WERI-Rb-1 (cell line): ENCODE measurements at regions not wholly inside any gene's neighbourhood (a gene's known extent, or its start where the extent isn't known, plus 50 kb on each side); places are given as distances from the start of the nearest gene placed in this dataset.

Source experiments
- DNase-seq: peaks from one replicate; pipeline ENCODE4 v3.0.0-alpha.2; 2020
- H3K27ac ChIP-seq: fragments of 250-450 bp; sonication (Bioruptor Pico); 2 replicates; pipeline ENCODE4 v1.5.1; 2020; ENCODE audit warnings: mild to moderate bottlenecking, moderate library complexity
- H3K27me3 ChIP-seq: fragments of 250-450 bp; sonication (Bioruptor Pico); 2 replicates; pipeline ENCODE4 v1.5.1; 2021; ENCODE audit warnings: mild to moderate bottlenecking, low read depth, moderate library complexity; ENCODE audit not compliant: insufficient read depth, severe bottlenecking
- H3K36me3 ChIP-seq: fragments of 250-450 bp; sonication (Bioruptor Pico); 2 replicates; pipeline ENCODE4 v1.5.1; 2020; ENCODE audit warnings: mild to moderate bottlenecking, moderate library complexity
- H3K4me3 ChIP-seq: 2 replicates; pipeline ENCODE4 v1.5.1; 2011; ENCODE audit warnings: low read depth, mild to moderate bottlenecking, control low read depth, low read length
- H3K9me3 ChIP-seq: fragments of 250-450 bp; sonication (Bioruptor Pico); 2 replicates; pipeline ENCODE4 v1.5.1; 2021; ENCODE audit warnings: mild to moderate bottlenecking, moderate library complexity; ENCODE audit not compliant: severe bottlenecking
- CTCF ChIP-seq: IDR thresholded peaks from 2 replicates; pipeline ENCODE4 v1.5.1; 2011; ENCODE audit warnings: low read depth, mild to moderate bottlenecking, control low read depth, inconsistent platforms, low read length

GRCh38 chr2:64356906-64357305, 97.1 kb upstream of the LGALSL start:
- TF ChIP-seq CTCF = no peak
- Histone ChIP-seq H3K27me3 (no peaks in the 10 kb centered on the region), H3K27ac (no peak overlapping the region), H3K4me3 (no peak overlapping the region), H3K9me3 (peaks cover 11% of the 10 kb centered on the region), H3K36me3 (no peaks in the 10 kb centered on the region)
- DNase-seq = no peak

- DNase-seq = no peak
- TF ChIP-seq CTCF = no peak
- no peaks in the 10 kb centered on the region for H3K27me3 ChIP-seq
- no peaks in the 10 kb centered on the region for H3K9me3 ChIP-seq
- no peak overlapping the region for H3K27ac ChIP-seq
- no peaks in the 10 kb centered on the region for H3K36me3 ChIP-seq
- H3K4me3 ChIP-seq = no peak overlapping the region
These were observed 94.6 kb upstream of the LGALSL start for GRCh38 chr2:64359171-64359891.

- no peak overlapping the region for H3K27ac ChIP-seq
- TF ChIP-seq CTCF = no peak
- no peaks in the 10 kb centered on the region for H3K9me3 ChIP-seq
- H3K36me3 ChIP-seq = no peaks in the 10 kb centered on the region
- no peaks in the 10 kb centered on the region for H3K27me3 ChIP-seq
- no peak overlapping the region for H3K4me3 ChIP-seq
- no peak for DNase-seq
These were observed 93.9 kb upstream of the LGALSL start for GRCh38 chr2:64359892-64360657.

GRCh38 chr2:64361151-64361938, 92.6 kb upstream of the LGALSL start:
- no peak overlapping the region for H3K27ac ChIP-seq
- no peak for DNase-seq
- H3K27me3 ChIP-seq = no peaks in the 10 kb centered on the region
- H3K4me3 ChIP-seq = no peak overlapping the region
- H3K9me3 ChIP-seq = no peaks in the 10 kb centered on the region
- TF ChIP-seq CTCF = no peak
- no peaks in the 10 kb centered on the region for H3K36me3 ChIP-seq

GRCh38 chr2:64362562-64363026, 91.4 kb upstream of the LGALSL start:
- DNase-seq = no peak
- TF ChIP-seq CTCF = no peak
- H3K9me3 ChIP-seq = no peaks in the 10 kb centered on the region
- no peak overlapping the region for H3K27ac ChIP-seq
- no peaks in the 10 kb centered on the region for H3K36me3 ChIP-seq
- H3K27me3 ChIP-seq = no peaks in the 10 kb centered on the region
- no peak overlapping the region for H3K4me3 ChIP-seq
